SK-N-SH (cell line): ENCODE measurements at regions not wholly inside any gene's neighbourhood (a gene's known extent, or its start where the extent isn't known, plus 50 kb on each side); places are given as distances from the start of the nearest gene placed in this dataset.

Experiments used
- CTCF ChIA-PET: fragments of 300-600, 350-600 bp; formaldehyde crosslinking; extraction: SDS; loops from one replicate; lab custom pipeline; 2021; lab: Yijun Ruan, JAX
- POLR2A ChIA-PET: fragments of 350-600 bp; sonication (Branson Sonifier 250); formaldehyde crosslinking; extraction: SDS; loops from one replicate; lab custom pipeline; 2020; ENCODE audit warnings: antibody characterized with exemption, inconsistent platforms; lab: Yijun Ruan, JAX
- DNase-seq: peaks from one replicate; pipeline ENCODE4 v3.0.0; 2012
- H2AFZ ChIP-seq: fragments of 200-600 bp; sonication (generic); 2 replicates; pipeline ENCODE4 v1.8.1; 2016; ENCODE audit warnings: antibody characterized with exemption, mild to moderate bottlenecking, low read depth
- H3F3A ChIP-seq: fragments of 200-600 bp; sonication (generic); replicated peaks from 2 replicates; pipeline ENCODE3; 2016; ENCODE audit warnings: antibody characterized with exemption, mild to moderate bottlenecking; ENCODE audit not compliant: insufficient read depth
- H3K27ac ChIP-seq, 2 experiments: fragments of 200-500 bp in 1 of 2; fragments of 200-600 bp in 1 of 2; sonication (Bioruptor generic) in 1 of 2; sonication (generic), shearing (Covaris generic) in 1 of 2; 2 replicates each; pipeline versions ENCODE4 v1.5.1 to v1.6.1; 2014 to 2016; ENCODE audit warnings: low read depth in 2 of 2, inconsistent platforms in 1 of 2, low read length in 1 of 2, mild to moderate bottlenecking in 1 of 2, mixed read lengths in 1 of 2
- H3K27me3 ChIP-seq: fragments of 200-600 bp; sonication (generic), shearing (Covaris generic); 2 replicates; pipeline ENCODE4 v1.6.1; 2016; ENCODE audit warnings: mixed run types; ENCODE audit not compliant: insufficient read depth
- H3K36me3 ChIP-seq, 2 experiments: fragments of 200-500 bp in 1 of 2; fragments of 200-600 bp in 1 of 2; sonication (Bioruptor generic) in 1 of 2; sonication (generic) in 1 of 2; replicated peaks in 1 of 2; 2 replicates each; pipeline versions ENCODE3 to v1.5.1; 2014 to 2016; ENCODE audit warnings: low read length in 1 of 2, mild to moderate bottlenecking in 1 of 2; ENCODE audit not compliant: insufficient read depth in 2 of 2, control insufficient read depth in 1 of 2
- H3K4me1 ChIP-seq, 2 experiments: fragments of 200-500 bp in 1 of 2; fragments of 200-600 bp in 1 of 2; sonication (Bioruptor generic) in 1 of 2; sonication (generic), shearing (Covaris generic) in 1 of 2; 2 replicates each; pipeline versions ENCODE4 v1.5.1 to v1.6.1; 2014 to 2016; ENCODE audit warnings: low read depth in 1 of 2, low read length in 1 of 2, mixed run types in 1 of 2; ENCODE audit not compliant: insufficient read depth in 2 of 2, control insufficient read depth in 1 of 2
- H3K4me2 ChIP-seq: fragments of 200-600 bp; sonication (generic), shearing (Covaris generic); 2 replicates; pipeline ENCODE4 v1.6.1; 2017; ENCODE audit warnings: mixed run types
- H3K4me3 ChIP-seq, 2 experiments: fragments of 200-500 bp in 1 of 2; fragments of 200-600 bp in 1 of 2; sonication (Bioruptor generic) in 1 of 2; sonication (generic), shearing (Covaris generic) in 1 of 2; 2 replicates each; pipeline versions ENCODE4 v1.5.1 to v1.8.1; 2014 to 2016; ENCODE audit warnings: low read depth in 2 of 2, inconsistent platforms in 1 of 2, low read length in 1 of 2, mild to moderate bottlenecking in 1 of 2, mixed read lengths in 1 of 2, moderate library complexity in 1 of 2
- H3K79me2 ChIP-seq: fragments of 200-600 bp; sonication (generic); 2 replicates; pipeline ENCODE4 v1.8.1; 2017; ENCODE audit warnings: mild to moderate bottlenecking; ENCODE audit not compliant: insufficient read depth
- H3K9ac ChIP-seq: fragments of 200-600 bp; sonication (generic); 2 replicates; pipeline ENCODE4 v1.6.1; 2017; ENCODE audit warnings: mixed run types
- H3K9me2 ChIP-seq: fragments of 200-600 bp; sonication (generic); 2 replicates; pipeline ENCODE4 v1.6.1; 2017; ENCODE audit warnings: mixed run types
- H3K9me3 ChIP-seq: fragments of 200-600 bp; sonication (generic); 2 replicates; pipeline ENCODE4 v1.6.1; 2017; ENCODE audit warnings: mixed run types, mild to moderate bottlenecking, moderate library complexity
- H4K20me1 ChIP-seq: fragments of 200-600 bp; sonication (generic); 2 replicates; pipeline ENCODE4 v1.6.1; 2017; ENCODE audit warnings: mild to moderate bottlenecking, mixed run types; ENCODE audit not compliant: insufficient read depth
- CHD2 ChIP-seq: fragments of 150-350 bp; IDR thresholded peaks from 2 replicates; pipeline ENCODE4 v1.6.1; 2018; ENCODE audit warnings: low read length; ENCODE audit not compliant: partially characterized antibody
- EZH2phosphoT487 ChIP-seq: fragments of 200-600 bp; sonication (generic); IDR thresholded peaks from 2 replicates; pipeline ENCODE4 v1.6.1; 2017; ENCODE audit warnings: low read depth, mixed run types, mild to moderate bottlenecking, antibody characterized with exemption, moderate library complexity, borderline replicate concordance
- FOSL2 ChIP-seq: IDR thresholded peaks from 2 replicates; pipeline ENCODE4 v1.4.0; 2012; ENCODE audit warnings: low read depth, mild to moderate bottlenecking, moderate library complexity, borderline replicate concordance
- FOXM1 ChIP-seq: IDR thresholded peaks from 2 replicates; pipeline ENCODE4 v1.4.0; 2012; ENCODE audit warnings: low read depth, mild to moderate bottlenecking
- GABPA ChIP-seq: IDR thresholded peaks from 2 replicates; pipeline ENCODE4 v1.4.0; 2012; ENCODE audit warnings: low read depth, mild to moderate bottlenecking
- JUND ChIP-seq: IDR thresholded peaks from 2 replicates; pipeline ENCODE4 v1.4.0; 2012
- MEF2A ChIP-seq: IDR thresholded peaks from 2 replicates; pipeline ENCODE4 v1.4.0; 2012; ENCODE audit warnings: low read depth, borderline replicate concordance
- MXI1 ChIP-seq: IDR thresholded peaks from 2 replicates; pipeline ENCODE4 v1.6.1; 2012; ENCODE audit warnings: mild to moderate bottlenecking, low read depth, low read length, improper control_type of control experiment
- POLR2AphosphoS5 ChIP-seq: IDR thresholded peaks from 2 replicates; pipeline ENCODE4 v1.6.1; 2012; ENCODE audit warnings: low read depth, low read length
- RAD21 ChIP-seq: IDR thresholded peaks from 2 replicates; pipeline ENCODE4 v1.6.1; 2012; ENCODE audit warnings: mild to moderate bottlenecking, low read length
- RFX5 ChIP-seq: IDR thresholded peaks from 2 replicates; pipeline ENCODE4 v1.6.1; 2012; ENCODE audit warnings: mild to moderate bottlenecking, improper control_type of control experiment, low read length
- SIN3A ChIP-seq: IDR thresholded peaks from 2 replicates; pipeline ENCODE4 v1.6.1; 2012; ENCODE audit warnings: low read depth, mild to moderate bottlenecking, low read length, moderate library complexity, borderline replicate concordance
- WGBS: methylation state at CpG from one replicate; pipeline ENCODE4 v1.1.6; 2017; ENCODE audit warnings: low lambda C conversion rate; 5-methylcytosine and 5-hydroxymethylcytosine counted together
- TF ChIP-seq, protein P1 (sequence below): fragments of 150-350 bp; IDR thresholded peaks from 2 replicates; pipeline ENCODE4 v1.6.1; 2017; ENCODE audit warnings: antibody characterized with exemption, low read length, low read depth, borderline replicate concordance
- TF ChIP-seq, protein P2 (sequence below): IDR thresholded peaks from 2 replicates; pipeline ENCODE4 v1.4.0; 2012; ENCODE audit warnings: low read depth
- TF ChIP-seq, protein P3 (sequence below): IDR thresholded peaks from 2 replicates; pipeline ENCODE4; 2012

DNA sequence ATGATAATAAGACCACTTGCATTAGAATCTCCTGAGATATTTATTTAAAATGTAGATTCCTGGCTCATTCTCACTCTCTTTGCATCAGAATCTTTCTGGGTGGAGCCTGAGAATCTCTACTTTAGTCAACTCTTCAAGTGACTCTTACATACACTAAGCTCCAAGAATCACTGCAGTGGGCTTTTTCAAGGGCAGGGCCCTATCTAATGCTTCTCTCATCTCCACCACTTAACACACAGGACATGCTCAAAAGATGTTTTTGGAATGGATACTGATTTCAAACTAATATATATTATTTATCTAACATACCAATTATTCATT is 68.9 kb upstream of the GAP43 start:
- H2AFZ ChIP-seq, result no peak overlapping the region
- no peaks in the 10 kb centered on the region for H3K36me3 ChIP-seq
- H3K27ac ChIP-seq, result peak overlapping the region; percentile 78 to 95; a peak in 3 of 4 replicates
- no peak for DNase-seq
- ChIA-PET CTCF (interaction anchor here (1.4 kb wide), 1 partner anchor 337 kb away, joined by 3 read pairs; no protein-coding TSS in a partner anchor), POLR2A (no interaction called here)
- H3F3A ChIP-seq, result peaks cover 11% of the 10 kb centered on the region
- no peak overlapping the region for H3K4me3 ChIP-seq
- H3K9me3 ChIP-seq, result no peaks in the 10 kb centered on the region
- H3K4me1 ChIP-seq, result peaks cover 8 to 30% of the 10 kb centered on the region in 2 experiments; a peak in 2 of 4 replicates
- no peaks in the 10 kb centered on the region for H4K20me1 ChIP-seq
- no peaks in the 10 kb centered on the region for H3K79me2 ChIP-seq
- no peaks in the 10 kb centered on the region for H3K27me3 ChIP-seq
- no peak overlapping the region for H3K9ac ChIP-seq
- no peaks in the 10 kb centered on the region for H3K9me2 ChIP-seq
- no peak for TF ChIP-seq MEF2A
- TF ChIP-seq RFX5, result no peak
- no peak for TF ChIP-seq FOXM1
- TF ChIP-seq RAD21, result no peak
- no peak for TF ChIP-seq CHD2
- TF ChIP-seq, protein P1, sequence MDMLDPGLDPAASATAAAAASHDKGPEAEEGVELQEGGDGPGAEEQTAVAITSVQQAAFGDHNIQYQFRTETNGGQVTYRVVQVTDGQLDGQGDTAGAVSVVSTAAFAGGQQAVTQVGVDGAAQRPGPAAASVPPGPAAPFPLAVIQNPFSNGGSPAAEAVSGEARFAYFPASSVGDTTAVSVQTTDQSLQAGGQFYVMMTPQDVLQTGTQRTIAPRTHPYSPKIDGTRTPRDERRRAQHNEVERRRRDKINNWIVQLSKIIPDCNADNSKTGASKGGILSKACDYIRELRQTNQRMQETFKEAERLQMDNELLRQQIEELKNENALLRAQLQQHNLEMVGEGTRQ, result no peak
- TF ChIP-seq, protein P2, sequence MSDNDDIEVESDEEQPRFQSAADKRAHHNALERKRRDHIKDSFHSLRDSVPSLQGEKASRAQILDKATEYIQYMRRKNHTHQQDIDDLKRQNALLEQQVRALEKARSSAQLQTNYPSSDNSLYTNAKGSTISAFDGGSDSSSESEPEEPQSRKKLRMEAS, result no peak
- TF ChIP-seq MXI1, result no peak
- TF ChIP-seq GABPA, result no peak
- no peak for TF ChIP-seq POLR2AphosphoS5
- TF ChIP-seq, protein P3, sequence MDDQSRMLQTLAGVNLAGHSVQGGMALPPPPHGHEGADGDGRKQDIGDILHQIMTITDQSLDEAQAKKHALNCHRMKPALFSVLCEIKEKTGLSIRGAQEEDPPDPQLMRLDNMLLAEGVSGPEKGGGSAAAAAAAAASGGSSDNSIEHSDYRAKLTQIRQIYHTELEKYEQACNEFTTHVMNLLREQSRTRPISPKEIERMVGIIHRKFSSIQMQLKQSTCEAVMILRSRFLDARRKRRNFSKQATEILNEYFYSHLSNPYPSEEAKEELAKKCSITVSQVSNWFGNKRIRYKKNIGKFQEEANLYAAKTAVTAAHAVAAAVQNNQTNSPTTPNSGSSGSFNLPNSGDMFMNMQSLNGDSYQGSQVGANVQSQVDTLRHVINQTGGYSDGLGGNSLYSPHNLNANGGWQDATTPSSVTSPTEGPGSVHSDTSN, result no peak
- TF ChIP-seq JUND, result no peak
- TF ChIP-seq SIN3A, result no peak
- no peak overlapping the region for H3K4me2 ChIP-seq

DNA sequence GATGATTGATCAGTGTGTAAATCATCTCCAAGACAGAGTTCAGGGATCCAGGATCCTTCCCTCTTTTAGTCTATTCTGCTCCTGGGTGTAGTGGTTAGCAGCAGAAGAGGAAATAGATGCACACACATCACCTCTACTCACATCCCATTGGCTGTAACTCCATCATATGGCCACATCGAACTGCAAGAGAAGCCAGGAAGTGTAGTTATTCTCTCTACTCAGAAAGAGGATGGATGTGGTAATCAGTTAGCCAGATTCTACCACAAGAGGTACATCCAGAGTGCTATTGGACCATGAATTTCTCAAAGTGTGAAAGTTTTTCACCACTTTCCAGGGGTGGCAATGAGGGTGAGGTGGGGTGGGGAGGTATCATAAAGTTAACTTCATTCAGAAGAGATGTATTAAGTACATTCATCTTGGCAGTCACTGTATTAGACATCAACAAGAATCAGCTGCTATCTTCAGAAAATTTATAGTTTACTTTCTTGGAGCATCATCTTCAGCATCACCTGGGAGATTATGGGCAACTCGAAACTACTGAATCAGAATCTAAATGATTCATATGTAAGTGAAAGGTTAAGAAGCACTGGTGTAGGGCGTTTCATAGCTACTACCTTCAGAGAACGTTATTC is 60.6 kb upstream of the GAP43 start:
- Histone ChIP-seq H3F3A (no peaks in the 10 kb centered on the region), H3K4me1 (no peaks in the 10 kb centered on the region; a peak in 1 of 4 replicates), H3K4me3 (no peak overlapping the region), H3K79me2 (no peaks in the 10 kb centered on the region), H3K36me3 (no peaks in the 10 kb centered on the region), H3K27me3 (no peaks in the 10 kb centered on the region), H3K4me2 (no peak overlapping the region), H3K9me3 (no peaks in the 10 kb centered on the region), H3K27ac (no peak overlapping the region), H3K9ac (no peak overlapping the region), H4K20me1 (no peaks in the 10 kb centered on the region), H2AFZ (no peak overlapping the region), H3K9me2 (no peaks in the 10 kb centered on the region)
- TF ChIP-seq SIN3A (no peak), MXI1 (no peak), CHD2 (no peak), FOSL2 (no peak), EZH2phosphoT487 (no peak)
- POLR2A ChIA-PET, result no interaction called here
- no peak for DNase-seq
- CTCF ChIA-PET, result interaction anchor here (0.8 to 1.0 kb wide), 2 partner anchors 39 to 345 kb away, joined by 3 read pairs; no protein-coding TSS in a partner anchor
- 72% methylated on average over 4 of the region's 4 CpGs for WGBS
